ENCODE measurements at regions not wholly inside any gene's neighbourhood (a gene's known extent, or its start where the extent isn't known, plus 50 kb on each side); places are given as distances from the start of the nearest gene placed in this dataset.
A peak's percentile ranks its signal among the peaks of the same experiment; 100 is the strongest.
"Not testable (repeated sequence)": the region's sequence is repeated elsewhere in the genome, so short reads cannot be mapped to it uniquely, and the experiment has no call there.

DNA sequence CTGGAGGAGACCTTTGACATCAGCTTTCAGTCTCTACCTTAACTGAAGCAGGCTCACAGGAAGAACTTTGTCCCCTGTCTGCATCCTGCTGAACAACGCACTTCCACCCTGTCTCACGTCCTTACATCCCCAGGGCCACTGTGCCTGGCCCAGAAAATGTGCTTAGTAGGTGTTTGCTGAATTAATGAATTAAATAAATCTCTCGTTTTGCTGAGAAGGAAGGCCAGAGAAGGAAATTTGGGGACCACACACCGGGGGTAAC lies 54.3 kb upstream of the CREB3L1 start:
- no peak for DNase-seq

DNA sequence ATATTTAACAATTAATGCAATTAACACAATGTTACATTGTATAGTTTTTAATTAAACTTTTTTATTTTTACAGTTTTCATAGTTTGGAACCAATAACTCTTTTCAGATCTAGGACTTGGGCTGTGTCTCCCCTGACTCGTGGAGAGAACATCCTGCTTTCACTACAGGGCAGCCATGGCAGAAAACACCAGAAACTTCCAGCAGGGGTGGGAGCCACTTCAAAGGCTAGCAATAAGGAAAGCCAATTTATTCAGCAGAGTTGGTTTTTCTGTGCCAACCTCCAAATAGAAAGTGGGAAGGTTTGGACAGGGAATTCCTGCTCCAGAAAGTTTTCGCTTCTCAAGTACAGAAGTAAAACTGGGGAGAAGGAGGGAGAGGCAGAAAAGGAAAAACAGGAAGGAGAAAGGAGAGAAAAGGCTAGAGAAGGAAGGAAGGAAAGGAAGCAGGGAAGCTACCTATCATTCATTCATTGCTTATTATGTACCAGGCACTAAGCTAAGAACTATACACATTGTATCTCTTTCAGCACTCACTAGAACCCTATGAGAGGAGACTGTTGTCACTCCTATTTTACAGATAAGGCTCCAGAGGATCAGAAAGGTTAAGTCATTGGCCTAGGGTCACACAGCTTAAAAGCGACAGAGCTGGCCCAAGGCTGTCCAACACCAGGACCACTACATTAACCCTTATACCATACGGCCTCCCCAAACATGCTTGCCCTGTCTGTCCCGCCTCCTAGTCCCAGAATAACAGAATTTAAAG lies 54.8 kb upstream of the CREB3L1 start:
- DNase-seq: no peak

DNA sequence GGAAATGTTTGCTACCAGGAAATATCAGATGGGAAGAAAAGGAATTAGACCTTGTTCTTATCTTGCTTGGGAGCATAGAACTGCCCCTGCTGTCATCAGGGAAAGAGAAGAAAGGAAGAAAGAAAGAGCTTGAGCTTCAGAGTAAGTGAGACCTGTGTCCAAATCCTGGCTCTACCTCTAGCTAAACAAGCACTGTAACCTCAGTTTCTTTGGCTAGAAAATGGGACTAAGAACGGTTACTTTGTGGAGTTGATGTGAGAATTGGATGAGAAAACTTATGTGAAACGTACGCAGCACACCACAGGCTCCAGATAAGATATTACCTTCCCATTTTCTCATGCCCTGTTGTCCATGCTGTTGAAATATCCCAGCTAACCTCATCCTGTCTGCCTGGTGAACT lies 57.1 kb upstream of the CREB3L1 start:
- no peak for DNase-seq

DNA sequence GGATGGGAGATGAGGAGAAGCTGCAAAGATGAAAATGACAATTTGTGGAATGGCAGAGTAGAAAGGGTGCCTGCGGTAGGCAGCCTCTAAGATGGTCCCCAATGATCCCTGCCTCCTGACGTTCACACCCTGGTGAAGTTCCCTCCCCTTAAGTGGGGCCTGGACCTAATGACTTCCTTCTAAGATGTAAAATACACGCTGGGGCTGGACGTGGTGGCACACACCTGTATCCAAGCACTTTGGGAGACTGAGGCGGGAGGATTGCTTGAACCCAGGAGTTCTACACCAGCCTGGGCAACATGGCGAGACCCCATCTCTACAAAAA lies 60.7 kb upstream of the CREB3L1 start:
- no peak for DNase-seq

DNA sequence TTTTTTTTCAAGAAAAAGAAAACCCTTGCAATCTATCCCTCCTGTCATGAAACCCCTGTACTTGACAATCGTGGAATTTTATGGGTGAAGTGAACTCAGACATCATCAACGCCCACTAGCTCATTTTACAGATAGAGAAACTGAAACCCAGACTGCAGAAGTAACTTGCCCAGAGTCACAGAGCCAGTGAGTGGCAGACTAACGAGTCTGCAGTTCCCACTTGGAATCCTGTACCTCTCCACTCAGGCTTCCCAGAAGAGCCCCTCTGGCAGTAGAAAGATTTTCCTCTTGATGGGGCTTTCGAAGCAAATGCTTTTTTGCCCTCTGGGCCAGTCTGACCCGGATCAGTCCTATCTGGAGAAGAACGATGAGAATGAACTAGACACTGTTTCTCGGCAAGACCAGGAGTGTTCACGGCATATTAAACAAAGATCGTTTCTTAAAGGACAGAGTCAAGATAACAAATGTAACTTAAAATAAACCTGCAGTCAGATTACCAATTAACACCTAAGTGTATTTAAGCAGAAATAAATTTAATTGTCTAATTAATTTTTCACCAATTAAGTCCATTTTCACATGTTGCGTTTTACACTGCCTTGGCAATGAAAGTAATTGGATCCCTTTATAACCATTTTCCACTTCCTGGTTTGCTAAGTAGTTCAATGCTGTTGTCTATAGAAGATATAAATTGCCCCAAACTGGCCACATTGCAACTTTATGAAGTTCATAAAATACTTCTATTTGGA lies 61.3 kb upstream of the CREB3L1 start:
- DNase-seq: no peak

DNA sequence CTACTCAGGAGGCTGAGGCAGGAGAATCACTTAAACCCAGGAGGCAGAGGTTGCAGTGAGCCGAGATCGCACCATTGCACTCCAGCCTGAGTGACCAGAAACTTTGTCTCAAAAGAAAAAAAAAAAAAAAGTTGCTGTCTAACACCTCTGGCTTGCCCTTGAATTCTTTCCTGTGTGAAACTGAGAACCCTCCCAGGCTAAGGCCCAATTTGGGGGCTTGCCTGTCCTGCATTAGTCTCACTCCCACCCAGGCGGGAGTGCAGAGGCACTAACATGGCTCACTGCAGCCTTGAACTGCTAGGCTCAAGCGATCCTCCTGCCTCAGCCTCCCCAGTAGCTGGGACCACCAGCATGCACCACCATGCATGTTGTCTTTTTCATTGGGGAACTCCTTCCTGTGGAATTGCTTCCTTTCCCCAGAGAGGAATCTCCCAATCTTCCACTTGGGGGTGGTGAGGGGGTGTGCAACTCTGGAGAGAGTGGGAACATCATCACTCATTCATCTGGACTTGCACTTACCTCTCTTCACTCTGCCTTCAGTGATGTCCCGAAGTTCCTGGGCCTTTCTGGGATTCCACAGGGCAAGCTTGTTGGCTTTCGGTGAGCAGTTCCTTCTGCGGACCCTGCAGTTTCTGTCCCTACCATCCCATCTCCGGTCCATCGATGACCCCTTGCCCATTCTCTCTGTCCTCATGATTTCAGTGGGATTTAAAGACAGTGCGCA lies 62.1 kb upstream of the CREB3L1 start:
- DNase-seq: no peak

DNA sequence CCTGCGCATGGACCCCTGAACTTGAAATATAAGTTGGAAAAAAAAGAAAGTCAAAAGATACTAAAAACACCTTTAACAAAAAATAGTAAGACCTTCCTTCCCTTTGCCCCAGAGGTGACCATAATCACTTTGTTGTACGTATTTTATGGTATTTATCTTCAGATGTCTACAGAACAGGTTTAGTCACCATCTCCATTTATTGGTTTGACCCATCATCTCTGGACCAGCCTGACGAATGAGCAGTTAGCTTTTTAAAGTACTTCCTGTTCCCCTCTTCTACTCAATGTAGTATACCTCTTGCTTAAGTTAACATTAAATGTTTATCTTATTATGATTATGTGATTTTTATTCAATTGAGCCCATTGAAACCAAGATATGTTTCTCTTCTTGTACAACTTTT lies 64.7 kb upstream of the CREB3L1 start:
- DNase-seq: no peak

DNA sequence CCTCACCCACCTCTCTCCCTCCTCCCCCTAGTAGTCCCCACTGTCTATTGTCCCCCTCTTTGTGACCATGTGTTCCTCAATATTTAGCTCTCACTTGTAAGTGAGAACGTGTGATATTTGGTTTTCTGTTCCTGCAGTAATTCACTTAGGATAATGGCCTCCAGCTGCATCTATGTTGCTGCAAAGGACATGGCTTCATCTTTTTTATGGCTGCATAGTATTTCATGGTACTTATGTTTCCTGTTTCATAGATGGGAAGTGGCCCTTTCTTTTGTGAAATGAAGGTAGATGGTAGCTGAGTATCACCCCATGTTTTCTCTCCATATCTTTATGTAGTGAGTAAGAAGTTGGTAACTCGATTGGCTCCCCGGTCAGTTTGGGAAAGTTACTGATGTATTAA lies 66.6 kb upstream of the CREB3L1 start:
- DNase-seq: no peak

DNA sequence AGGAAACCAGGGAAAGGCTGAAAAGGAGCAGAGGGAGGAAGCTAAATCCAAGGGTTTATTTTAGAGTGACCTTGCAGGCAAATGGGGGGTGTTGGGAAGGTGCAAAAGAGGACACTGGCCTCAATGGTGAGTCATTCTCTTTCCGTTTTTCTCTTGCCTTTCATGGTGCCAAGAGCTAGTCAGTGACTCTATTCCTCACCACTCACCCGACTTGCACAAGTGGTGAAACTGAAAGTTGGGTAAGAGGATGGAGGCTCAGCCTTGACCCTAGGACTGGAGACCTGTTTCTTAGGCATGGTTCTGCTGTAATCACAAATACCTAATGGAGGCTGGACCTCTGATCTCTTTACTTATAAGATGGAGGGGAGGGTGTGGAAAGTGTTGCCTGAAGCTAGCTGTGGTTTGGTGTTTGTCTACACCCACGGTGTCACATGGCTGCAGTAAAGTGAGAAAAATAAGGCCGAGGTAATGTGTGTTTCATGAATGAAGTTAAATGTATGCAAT lies 67.3 kb upstream of the CREB3L1 start:
- peak; percentile 44 for DNase-seq

DNA sequence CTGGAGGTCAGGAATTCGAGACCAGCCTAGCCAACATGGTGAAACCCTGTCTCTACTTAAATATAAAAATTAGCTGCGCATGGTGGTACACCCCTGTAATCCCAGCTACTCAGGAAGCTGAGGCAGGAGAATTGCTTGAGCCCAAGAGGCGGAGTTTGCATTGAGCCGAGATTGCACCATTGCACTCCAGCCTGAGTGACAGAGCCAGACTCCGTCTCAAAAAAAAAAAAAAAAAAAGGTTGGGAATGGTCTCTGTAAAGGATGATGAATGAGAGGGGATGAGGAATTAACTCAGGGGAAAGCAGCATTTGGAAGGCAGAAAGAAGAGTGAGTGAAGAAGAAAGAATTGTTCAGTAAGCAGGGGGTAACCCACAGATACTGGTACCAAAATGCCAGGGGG lies 67.8 kb upstream of the CREB3L1 start:
- not testable (repeated sequence) for DNase-seq

DNA sequence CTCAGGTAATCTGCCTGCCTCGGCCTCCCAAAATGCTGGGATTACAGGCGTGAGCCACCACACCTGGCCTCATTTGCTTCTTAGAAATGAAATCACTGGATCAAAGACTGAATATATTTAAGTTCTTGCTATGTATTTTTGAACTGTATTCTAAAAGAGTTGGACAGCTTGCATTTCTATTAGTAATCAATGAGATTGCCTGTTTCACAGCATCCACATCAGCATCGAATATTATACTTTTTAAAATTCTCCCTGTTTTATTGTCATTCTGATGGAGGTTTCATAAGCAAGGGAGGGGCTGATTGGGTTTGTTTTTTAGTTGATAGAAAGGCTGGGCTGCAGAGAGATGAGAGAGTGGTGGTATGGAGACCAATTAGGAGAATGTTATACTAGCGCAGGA lies 68.7 kb upstream of the CREB3L1 start:
- no peak for DNase-seq

DNA sequence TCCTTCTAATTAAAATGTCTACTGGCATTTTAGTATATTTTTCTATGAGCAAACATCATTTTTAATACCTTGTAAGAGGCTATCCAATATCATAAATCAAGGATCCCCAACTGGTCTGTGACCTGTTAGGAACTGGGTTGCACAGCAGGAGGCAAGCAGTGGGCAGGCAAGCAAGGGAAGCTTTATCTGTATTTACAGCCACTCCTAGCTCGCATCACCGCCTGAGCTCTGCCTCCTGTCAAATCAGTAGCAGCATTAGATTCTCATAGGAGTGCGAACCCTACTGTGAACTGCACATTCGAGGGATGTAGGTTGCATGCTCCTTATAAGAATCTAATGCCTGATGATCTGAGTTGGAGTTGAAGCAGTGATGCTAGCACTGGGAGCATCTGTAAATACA lies 70.2 kb upstream of the CREB3L1 start:
- no peak for DNase-seq

DNA sequence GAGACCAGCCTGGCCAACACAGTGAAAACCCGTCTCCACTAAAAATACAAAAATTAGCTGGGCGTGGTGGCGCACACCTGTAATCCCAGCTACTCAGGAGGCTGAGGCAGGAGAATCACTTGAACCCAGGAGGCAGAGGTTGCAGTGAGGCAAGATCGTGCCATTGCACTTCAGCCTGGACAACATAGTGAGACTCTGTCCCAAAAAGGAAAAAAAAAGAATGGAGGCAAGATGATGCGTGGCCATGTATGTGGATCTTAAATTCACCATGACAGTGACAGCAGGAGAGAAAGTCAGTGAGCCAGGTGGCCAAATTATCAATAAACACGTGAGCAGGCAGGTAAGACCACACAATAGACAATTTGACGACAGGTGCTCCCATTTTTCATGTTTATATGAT lies 73.0 kb upstream of the CREB3L1 start:
- DNase-seq: not testable (repeated sequence)

DNA sequence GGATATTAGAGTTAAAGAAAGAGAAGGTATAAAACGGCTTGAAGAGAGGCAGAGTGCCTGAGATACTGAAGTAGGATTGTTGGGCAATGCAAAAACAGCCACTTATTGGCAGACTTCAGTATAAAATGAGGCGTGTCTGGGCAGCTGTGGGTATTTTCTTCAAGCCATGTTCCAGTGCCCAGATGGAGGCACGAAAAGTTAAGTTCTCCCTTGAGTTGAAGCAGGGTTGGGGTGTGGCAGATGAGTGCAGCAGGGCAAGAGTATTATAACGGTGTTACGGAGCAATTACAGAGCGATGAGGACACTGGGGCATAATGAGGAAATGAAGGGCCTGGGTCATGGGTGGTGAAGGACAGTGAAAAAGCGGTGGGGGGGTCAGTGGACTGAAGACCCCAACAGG lies 73.7 kb upstream of the CREB3L1 start:
- no peak for DNase-seq

DNA sequence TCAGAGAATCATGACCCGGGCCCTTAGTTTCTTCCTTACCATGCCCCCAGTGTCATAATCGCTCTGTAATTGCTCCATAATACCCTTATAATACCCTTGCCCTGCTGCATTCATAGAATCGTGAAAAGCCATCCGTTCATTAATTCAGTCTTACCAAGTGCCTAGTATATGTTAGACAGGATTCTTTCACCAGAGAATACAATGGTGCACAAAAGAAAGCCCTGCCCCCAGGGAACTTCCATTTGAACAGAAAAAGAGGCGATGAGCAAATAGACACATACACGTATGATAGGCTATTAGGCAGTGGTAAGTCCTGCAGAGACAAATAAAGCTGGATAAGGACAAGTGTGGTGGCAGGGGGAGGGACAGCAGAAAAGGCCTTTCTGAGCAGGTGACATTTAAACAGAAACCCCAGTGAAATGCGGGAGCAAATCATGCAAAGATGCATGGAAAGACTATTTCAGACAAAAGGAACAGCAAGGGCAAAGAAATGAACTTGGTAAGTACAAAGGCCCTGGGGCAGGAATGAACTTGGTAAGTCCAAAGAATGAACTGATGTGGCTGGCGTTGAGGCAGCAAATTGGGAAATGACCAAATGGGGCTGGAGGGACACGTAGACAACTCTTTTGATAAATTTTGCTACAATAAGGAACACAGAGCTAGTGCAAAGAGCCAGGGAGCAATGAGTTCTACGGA lies 74.6 kb upstream of the CREB3L1 start:
- DNase-seq: no peak

DNA sequence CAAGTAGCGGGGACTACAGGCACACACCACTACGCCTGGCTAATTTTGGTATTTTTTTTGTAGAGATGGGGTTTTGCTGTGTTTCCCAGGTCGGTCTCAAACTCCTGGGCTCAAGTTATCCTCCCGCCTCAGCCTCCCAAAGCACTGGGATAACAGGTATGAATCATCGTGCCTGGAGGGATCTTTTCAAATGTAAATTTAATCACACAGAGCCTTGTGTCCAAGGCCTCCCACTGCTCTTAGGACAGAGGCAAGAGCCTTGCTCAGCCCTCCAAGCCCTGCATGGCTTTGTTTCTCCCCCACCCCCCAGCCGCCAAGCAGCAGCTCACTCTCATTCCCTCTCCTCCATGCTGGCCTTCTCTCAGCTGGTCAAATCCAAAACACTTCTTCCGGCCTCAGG lies 75.3 kb upstream of the CREB3L1 start:
- DNase-seq: no peak

DNA sequence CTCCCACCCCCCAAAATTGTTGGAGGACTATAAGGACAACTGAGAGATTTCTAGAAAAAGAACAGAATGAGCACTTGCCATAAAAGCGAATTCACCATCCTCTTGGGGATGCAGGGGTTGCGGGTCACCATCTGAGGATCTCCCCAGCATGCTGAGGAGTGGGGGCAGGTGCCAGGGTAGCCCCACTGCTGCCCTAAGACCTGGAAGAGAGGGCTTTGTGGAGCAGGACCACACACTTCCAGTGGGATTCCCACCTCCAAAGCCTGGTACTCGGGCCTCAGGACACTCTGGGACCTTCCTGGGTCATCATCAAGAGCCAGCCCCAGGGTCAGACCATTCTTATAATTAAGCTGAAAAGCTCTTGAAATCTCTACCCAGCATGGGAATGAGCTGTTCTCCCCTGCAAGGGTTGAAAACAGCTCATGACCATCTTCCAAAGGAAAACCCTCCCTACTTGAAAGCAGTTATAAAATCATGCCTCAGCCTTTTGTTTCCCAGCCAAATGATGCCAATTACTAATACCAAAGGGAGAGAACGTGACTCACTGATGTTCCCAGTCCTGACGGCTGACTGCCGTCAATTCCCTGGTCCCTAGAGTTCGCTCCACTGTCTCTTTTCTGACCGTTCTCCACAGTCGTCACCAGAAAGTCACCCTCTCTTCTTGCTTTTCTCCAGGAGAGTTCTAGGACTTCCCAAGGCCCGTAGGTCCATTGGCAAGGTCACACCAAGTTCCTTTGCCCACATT lies 76.8 kb upstream of the CREB3L1 start:
- no peak for DNase-seq

DNA sequence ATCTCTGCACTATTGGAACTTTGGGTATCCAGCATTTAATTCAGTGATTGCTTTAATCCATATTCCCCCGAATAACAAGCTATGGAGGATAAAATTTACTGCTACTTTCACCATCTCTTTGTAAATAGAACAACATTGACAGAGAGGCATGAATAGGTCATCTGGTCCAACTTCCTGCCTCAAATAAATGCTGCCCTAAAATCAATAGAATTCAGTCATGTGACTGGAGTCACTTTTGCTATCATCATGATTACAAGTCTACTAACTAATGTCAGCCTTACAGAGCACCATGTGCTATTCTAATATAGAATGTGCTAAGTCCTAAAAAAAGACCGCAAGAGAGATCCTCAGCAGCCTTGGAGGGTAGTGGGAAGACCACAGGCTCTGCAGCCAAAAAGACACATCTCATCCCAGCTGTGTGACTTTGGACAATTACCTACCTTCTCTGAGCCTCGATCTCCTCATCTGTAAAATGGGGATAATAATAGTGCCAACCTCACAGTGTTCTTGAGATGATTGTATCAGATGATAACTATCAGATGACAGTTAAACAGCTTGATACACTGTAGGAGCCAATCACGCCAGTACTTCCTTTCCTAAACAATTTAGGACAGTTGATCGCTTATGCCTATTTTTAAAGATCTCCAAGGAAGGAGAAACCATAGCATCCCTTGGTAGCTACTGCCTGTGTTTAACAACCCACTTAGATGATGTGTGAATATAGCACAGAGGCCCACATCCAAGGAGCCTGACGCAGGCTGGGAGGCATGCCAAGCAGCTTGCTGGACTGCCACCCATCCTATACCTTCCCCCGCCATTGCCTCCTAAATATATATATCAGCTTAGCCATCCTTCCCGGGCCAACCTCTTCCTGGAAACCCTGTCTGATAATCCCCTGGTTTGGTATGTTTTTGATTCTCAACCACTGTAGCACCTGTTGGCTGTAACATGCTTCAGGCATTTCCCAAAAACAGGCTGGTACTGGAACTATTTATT lies 77.3 kb upstream of the PHF21A start:
- no peak for DNase-seq

DNA sequence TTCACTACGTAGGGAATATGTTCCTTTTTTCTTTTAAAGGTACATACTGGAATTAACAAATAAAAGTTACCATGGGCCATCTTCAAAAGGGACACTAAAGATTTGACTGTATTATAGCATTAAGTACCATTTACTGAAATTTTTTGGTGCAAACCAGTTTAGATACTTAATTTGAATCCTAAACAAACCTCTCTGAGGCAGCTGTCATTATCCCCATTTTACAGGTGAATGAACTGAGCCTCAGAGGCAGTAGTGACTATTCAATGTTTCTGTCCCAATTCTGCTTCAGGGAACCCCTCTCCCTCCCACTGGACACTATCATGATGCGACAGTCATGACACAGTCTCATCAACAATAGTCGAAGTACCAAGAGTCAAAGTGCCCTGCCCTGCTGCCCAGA lies 76.2 kb upstream of the PHF21A start:
- no peak for DNase-seq

DNA sequence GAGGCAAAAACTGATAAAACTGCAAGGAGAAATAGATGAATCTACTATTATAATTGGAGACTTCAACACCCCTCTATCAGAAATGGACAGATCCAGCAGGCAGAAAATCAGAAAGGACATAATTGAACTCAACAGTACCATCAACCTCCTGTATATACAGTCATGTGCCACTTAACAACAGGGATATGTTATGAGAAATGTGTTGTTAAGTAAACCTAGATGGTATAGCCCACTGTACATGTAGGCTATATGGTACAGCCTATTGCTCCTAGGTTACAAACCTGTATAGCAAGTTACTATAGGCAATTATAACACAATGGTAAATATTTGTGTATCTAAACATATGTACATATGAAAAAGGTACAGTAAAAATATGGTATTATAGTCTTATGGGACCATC lies 66.8 kb upstream of the PHF21A start:
- DNase-seq: no peak

DNA sequence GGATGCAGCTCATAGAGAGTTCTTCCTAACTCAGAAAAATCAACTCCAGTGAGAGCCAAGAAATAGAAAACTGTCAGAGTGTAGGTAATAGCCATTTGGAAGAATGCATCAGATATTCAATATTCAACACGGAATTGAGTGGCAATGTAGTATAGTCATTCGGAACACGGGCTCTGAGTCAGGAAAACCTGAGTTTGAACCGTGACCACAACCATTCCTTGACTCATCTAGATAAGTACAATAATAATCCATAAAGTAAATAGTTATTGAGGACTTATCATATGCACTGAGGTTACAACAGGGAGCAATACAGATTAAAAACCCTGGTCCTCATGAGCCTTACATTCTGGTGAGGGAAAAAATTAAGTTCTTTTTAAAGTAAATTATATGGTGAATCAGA lies 62.6 kb upstream of the PHF21A start:
- DNase-seq: no peak
